ENCODE measurements at regions not wholly inside any gene's neighbourhood (a gene's known extent, or its start where the extent isn't known, plus 50 kb on each side); places are given as distances from the start of the nearest gene placed in this dataset.

DNA sequence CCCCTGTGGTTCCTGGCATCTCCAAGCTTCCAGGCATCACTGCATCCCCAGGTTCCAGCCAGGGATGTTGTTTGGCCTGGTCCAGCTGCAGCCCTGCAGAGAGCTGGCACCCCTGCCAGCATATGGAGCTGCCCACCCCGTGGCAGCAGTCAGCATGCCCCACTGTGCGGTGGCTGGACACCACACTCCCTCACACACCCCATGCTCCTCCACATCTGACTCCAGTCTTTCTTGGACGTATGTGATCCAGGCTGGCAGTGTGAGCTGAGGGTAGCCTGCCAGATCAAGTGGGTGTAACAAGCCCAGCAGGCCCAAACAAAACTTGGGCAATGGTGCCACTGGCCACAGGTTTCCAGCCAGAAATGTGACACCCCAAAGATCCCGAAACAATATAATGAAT is 620.4 kb downstream of the RWDD3 start:
- Histone ChIP-seq H3K4me2 (ENCODE audit: low read depth, low read length, poor library complexity, severe bottlenecking) (no peak overlapping the region), H3K4me3 (ENCODE audit: insufficient read depth, low read length, poor library complexity, severe bottlenecking) (no peak overlapping the region), H3F3A (ENCODE audit: insufficient read depth) (no peaks in the 10 kb centered on the region), H3K27ac (ENCODE audit: low read depth, low read length) (no peak overlapping the region), H3K9me3 (ENCODE audit: insufficient read depth, low read length) (no peaks in the 10 kb centered on the region), H4K20me1 (ENCODE audit: low read depth, low read length) (no peaks in the 10 kb centered on the region), H3K9ac (ENCODE audit: low read length) (no peak overlapping the region), H3K79me2 (ENCODE audit: insufficient read depth, low read length) (no peaks in the 10 kb centered on the region), H3K36me3 (ENCODE audit: low read length) (no peaks in the 10 kb centered on the region), H3K9me2 (replicated peaks; ENCODE audit: insufficient read depth, low read length) (no peaks in the 10 kb centered on the region), H3K27me3 (ENCODE audit: low read length) (no peaks in the 10 kb centered on the region), H2AFZ (ENCODE audit: low read depth, low read length, severe bottlenecking) (no peak overlapping the region)
- TF ChIP-seq, protein P1, sequence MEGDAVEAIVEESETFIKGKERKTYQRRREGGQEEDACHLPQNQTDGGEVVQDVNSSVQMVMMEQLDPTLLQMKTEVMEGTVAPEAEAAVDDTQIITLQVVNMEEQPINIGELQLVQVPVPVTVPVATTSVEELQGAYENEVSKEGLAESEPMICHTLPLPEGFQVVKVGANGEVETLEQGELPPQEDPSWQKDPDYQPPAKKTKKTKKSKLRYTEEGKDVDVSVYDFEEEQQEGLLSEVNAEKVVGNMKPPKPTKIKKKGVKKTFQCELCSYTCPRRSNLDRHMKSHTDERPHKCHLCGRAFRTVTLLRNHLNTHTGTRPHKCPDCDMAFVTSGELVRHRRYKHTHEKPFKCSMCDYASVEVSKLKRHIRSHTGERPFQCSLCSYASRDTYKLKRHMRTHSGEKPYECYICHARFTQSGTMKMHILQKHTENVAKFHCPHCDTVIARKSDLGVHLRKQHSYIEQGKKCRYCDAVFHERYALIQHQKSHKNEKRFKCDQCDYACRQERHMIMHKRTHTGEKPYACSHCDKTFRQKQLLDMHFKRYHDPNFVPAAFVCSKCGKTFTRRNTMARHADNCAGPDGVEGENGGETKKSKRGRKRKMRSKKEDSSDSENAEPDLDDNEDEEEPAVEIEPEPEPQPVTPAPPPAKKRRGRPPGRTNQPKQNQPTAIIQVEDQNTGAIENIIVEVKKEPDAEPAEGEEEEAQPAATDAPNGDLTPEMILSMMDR (IDR thresholded peaks at IDR 0.05; ENCODE audit: insufficient read depth, low read length, poor library complexity, severe bottlenecking), result no peak
- TF ChIP-seq EZH2phosphoT487 (conservative IDR thresholded peaks at IDR 0.05; ENCODE audit: low read length), result no peak

DNA sequence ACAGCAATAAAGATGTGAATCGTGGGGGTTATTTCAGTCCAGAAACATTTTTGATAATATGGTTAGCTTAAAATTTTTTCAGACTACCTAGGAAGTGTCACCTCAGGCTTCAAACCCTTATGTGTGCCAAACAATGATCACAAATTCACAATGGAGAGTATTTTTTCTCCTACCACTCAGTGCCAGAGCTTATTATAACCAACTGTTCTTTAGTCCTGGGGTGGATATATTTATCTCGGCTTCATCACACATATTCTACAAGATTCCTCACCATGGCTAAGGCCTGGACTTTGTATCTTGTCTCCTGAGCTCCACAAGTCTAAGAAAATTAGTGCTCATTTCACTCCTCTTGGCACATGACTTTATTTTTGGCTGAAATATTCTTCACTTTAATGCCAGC is 629.1 kb downstream of the RWDD3 start:
- Histone ChIP-seq H3K9me2 (replicated peaks; ENCODE audit: insufficient read depth, low read length) (no peaks in the 10 kb centered on the region), H2AFZ (ENCODE audit: low read depth, low read length, severe bottlenecking) (no peak overlapping the region), H3K4me3 (ENCODE audit: insufficient read depth, low read length, poor library complexity, severe bottlenecking) (no peak overlapping the region), H3K36me3 (ENCODE audit: low read length) (no peaks in the 10 kb centered on the region), H3K9me3 (ENCODE audit: insufficient read depth, low read length) (no peaks in the 10 kb centered on the region), H3K9ac (ENCODE audit: low read length) (no peak overlapping the region), H3K4me2 (ENCODE audit: low read depth, low read length, poor library complexity, severe bottlenecking) (no peak overlapping the region), H3K79me2 (ENCODE audit: insufficient read depth, low read length) (no peaks in the 10 kb centered on the region), H3K27me3 (ENCODE audit: low read length) (no peaks in the 10 kb centered on the region), H3F3A (ENCODE audit: insufficient read depth) (no peaks in the 10 kb centered on the region), H3K27ac (ENCODE audit: low read depth, low read length) (no peak overlapping the region), H4K20me1 (ENCODE audit: low read depth, low read length) (no peaks in the 10 kb centered on the region)
- TF ChIP-seq EZH2phosphoT487 (conservative IDR thresholded peaks at IDR 0.05; ENCODE audit: low read length), result no peak
- TF ChIP-seq, protein P1 (IDR thresholded peaks at IDR 0.05; ENCODE audit: insufficient read depth, low read length, poor library complexity, severe bottlenecking), result no peak

DNA sequence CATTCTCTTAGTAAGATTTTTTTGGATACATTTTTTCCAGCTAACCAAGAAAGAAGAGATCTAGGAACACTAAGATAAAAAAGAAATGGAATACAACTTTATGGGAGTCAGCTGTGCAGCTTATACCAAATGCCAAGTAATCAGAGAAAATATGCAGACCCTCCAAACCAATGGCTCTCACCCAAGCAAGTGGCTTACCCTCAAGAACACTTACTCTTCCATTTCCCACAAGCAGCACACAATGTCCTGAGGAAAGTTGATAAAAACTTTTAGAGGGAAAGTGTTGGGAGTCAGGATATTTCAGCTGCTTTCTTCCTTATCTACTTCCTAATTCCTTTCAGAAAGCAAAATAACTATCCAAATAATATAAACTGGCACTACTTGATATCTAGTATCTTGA is 631.8 kb downstream of the RWDD3 start:
- H3F3A ChIP-seq (ENCODE audit: insufficient read depth), result no peaks in the 10 kb centered on the region
- no peak overlapping the region for H3K27ac ChIP-seq (ENCODE audit: low read depth, low read length)
- H3K9me3 ChIP-seq (ENCODE audit: insufficient read depth, low read length), result no peaks in the 10 kb centered on the region
- H3K27me3 ChIP-seq (ENCODE audit: low read length), result no peaks in the 10 kb centered on the region
- TF ChIP-seq EZH2phosphoT487 (conservative IDR thresholded peaks at IDR 0.05; ENCODE audit: low read length), result no peak
- TF ChIP-seq, protein P1 (IDR thresholded peaks at IDR 0.05; ENCODE audit: insufficient read depth, low read length, poor library complexity, severe bottlenecking), result no peak
- H3K36me3 ChIP-seq (ENCODE audit: low read length), result no peaks in the 10 kb centered on the region
- no peak overlapping the region for H3K4me2 ChIP-seq (ENCODE audit: low read depth, low read length, poor library complexity, severe bottlenecking)
- no peaks in the 10 kb centered on the region for H3K79me2 ChIP-seq (ENCODE audit: insufficient read depth, low read length)
- no peak overlapping the region for H3K4me3 ChIP-seq (ENCODE audit: insufficient read depth, low read length, poor library complexity, severe bottlenecking)
- no peaks in the 10 kb centered on the region for H4K20me1 ChIP-seq (ENCODE audit: low read depth, low read length)
- H3K9ac ChIP-seq (ENCODE audit: low read length), result no peak overlapping the region
- no peak overlapping the region for H2AFZ ChIP-seq (ENCODE audit: low read depth, low read length, severe bottlenecking)
- H3K9me2 ChIP-seq (replicated peaks; ENCODE audit: insufficient read depth, low read length), result no peaks in the 10 kb centered on the region
